ENCODE measurements at regions not wholly inside any gene's neighbourhood (a gene's known extent, or its start where the extent isn't known, plus 50 kb on each side); places are given as distances from the start of the nearest gene placed in this dataset.

DNA sequence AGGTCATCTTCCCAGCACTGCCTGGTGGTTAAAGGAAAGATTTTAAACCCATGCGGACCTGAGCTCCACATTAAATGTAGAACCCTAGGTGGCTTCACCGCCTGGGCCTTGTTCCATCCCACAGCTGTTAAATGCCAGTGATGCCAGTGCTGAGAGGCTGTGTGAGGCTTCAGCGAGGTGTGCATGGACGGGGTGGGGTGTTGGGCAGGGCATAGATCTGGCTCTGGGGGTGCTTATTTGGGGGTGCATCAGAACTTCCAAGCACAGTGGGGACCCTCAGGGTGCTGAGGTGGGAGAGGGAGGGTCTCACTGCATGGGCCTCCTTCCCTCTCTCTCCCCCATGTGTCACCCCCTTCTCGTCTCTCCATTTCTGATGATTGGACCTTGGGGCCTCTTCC lies 90.1 kb upstream of the B3GAT1 start:
- TF ChIP-seq, protein P1, sequence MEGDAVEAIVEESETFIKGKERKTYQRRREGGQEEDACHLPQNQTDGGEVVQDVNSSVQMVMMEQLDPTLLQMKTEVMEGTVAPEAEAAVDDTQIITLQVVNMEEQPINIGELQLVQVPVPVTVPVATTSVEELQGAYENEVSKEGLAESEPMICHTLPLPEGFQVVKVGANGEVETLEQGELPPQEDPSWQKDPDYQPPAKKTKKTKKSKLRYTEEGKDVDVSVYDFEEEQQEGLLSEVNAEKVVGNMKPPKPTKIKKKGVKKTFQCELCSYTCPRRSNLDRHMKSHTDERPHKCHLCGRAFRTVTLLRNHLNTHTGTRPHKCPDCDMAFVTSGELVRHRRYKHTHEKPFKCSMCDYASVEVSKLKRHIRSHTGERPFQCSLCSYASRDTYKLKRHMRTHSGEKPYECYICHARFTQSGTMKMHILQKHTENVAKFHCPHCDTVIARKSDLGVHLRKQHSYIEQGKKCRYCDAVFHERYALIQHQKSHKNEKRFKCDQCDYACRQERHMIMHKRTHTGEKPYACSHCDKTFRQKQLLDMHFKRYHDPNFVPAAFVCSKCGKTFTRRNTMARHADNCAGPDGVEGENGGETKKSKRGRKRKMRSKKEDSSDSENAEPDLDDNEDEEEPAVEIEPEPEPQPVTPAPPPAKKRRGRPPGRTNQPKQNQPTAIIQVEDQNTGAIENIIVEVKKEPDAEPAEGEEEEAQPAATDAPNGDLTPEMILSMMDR (conservative IDR thresholded peaks at IDR 0.05 in 1 of 2, IDR thresholded peaks at IDR 0.05 in 1 of 2; ENCODE audit: low read depth in 1 of 2, low read length in 2 of 2), result no peak
- TF ChIP-seq EZH2 (IDR thresholded peaks at IDR 0.05; ENCODE audit: low read length, missing control alignments), result no peak
